ENCODE measurements at regions not wholly inside any gene's neighbourhood (a gene's known extent, or its start where the extent isn't known, plus 50 kb on each side); places are given as distances from the start of the nearest gene placed in this dataset.

DNA sequence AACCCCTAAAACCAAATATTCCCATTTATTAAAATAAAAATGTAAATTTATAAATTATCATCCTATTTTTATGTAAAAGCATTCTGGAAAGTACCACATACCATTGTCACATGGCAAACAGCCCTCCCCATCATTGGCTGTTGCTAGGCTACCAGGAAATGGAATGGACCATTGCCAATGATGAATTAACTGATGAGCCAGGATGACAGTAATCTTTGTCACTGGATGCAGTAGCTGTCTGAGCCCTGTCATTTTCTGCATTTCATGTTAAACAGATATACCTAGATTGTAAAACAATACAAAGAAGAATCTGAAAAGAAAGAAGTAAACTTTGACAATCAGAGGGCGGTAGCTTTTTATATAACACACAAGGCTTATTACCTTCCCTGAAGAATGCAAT, 641.4 kb downstream of the BCL11A start:
- ATAC-seq: no peak
- no peak for TF ChIP-seq ESRRG (CRISPR knock-in tag; IDR thresholded peaks at IDR 0.05)
- TF ChIP-seq, protein P1, sequence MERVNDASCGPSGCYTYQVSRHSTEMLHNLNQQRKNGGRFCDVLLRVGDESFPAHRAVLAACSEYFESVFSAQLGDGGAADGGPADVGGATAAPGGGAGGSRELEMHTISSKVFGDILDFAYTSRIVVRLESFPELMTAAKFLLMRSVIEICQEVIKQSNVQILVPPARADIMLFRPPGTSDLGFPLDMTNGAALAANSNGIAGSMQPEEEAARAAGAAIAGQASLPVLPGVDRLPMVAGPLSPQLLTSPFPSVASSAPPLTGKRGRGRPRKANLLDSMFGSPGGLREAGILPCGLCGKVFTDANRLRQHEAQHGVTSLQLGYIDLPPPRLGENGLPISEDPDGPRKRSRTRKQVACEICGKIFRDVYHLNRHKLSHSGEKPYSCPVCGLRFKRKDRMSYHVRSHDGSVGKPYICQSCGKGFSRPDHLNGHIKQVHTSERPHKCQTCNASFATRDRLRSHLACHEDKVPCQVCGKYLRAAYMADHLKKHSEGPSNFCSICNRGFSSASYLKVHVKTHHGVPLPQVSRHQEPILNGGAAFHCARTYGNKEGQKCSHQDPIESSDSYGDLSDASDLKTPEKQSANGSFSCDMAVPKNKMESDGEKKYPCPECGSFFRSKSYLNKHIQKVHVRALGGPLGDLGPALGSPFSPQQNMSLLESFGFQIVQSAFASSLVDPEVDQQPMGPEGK (CRISPR knock-in tag; IDR thresholded peaks at IDR 0.05; ENCODE audit: borderline replicate concordance): no peak
- no peak for TF ChIP-seq GLIS3 (CRISPR knock-in tag; IDR thresholded peaks at IDR 0.05)
- TF ChIP-seq ZNF70 (CRISPR knock-in tag; IDR thresholded peaks at IDR 0.05): no peak
- TF ChIP-seq ZC3H10 (CRISPR knock-in tag; IDR thresholded peaks at IDR 0.05): no peak
- no peak for TF ChIP-seq ZNF565 (CRISPR knock-in tag; conservative IDR thresholded peaks at IDR 0.05; ENCODE audit: low read depth)
- no peak for TF ChIP-seq TOX (CRISPR knock-in tag; IDR thresholded peaks at IDR 0.05; ENCODE audit: borderline replicate concordance)
- TF ChIP-seq PPARA (CRISPR knock-in tag; IDR thresholded peaks at IDR 0.05; ENCODE audit: borderline replicate concordance): no peak
- no peak for TF ChIP-seq CREB5 (CRISPR knock-in tag; IDR thresholded peaks at IDR 0.05; ENCODE audit: low read depth)
- TF ChIP-seq ZFP30 (CRISPR knock-in tag; IDR thresholded peaks at IDR 0.05): no peak
- TF ChIP-seq, protein P2, sequence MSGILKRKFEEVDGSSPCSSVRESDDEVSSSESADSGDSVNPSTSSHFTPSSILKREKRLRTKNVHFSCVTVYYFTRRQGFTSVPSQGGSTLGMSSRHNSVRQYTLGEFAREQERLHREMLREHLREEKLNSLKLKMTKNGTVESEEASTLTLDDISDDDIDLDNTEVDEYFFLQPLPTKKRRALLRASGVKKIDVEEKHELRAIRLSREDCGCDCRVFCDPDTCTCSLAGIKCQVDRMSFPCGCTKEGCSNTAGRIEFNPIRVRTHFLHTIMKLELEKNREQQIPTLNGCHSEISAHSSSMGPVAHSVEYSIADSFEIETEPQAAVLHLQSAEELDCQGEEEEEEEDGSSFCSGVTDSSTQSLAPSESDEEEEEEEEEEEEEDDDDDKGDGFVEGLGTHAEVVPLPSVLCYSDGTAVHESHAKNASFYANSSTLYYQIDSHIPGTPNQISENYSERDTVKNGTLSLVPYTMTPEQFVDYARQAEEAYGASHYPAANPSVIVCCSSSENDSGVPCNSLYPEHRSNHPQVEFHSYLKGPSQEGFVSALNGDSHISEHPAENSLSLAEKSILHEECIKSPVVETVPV (CRISPR knock-in tag; IDR thresholded peaks at IDR 0.05): no peak
- no peak for TF ChIP-seq OSR1 (CRISPR knock-in tag; IDR thresholded peaks at IDR 0.05)
- no peak for TF ChIP-seq ISL1 (CRISPR knock-in tag; IDR thresholded peaks at IDR 0.05)
- TF ChIP-seq CSDC2 (CRISPR knock-in tag; IDR thresholded peaks at IDR 0.05): no peak
- TF ChIP-seq TCF4 (CRISPR knock-in tag; IDR thresholded peaks at IDR 0.05; ENCODE audit: borderline replicate concordance): no peak
- no peak for TF ChIP-seq ZNF8 (CRISPR knock-in tag; IDR thresholded peaks at IDR 0.05)
- no peak for TF ChIP-seq ZFP3 (CRISPR knock-in tag; IDR thresholded peaks at IDR 0.05)
- TF ChIP-seq POU6F1 (CRISPR knock-in tag; IDR thresholded peaks at IDR 0.05; ENCODE audit: borderline replicate concordance, low read depth): no peak
- no peak for TF ChIP-seq ARNTL (CRISPR knock-in tag; IDR thresholded peaks at IDR 0.05; ENCODE audit: borderline replicate concordance, low read depth)
- TF ChIP-seq SNAI2 (CRISPR knock-in tag; IDR thresholded peaks at IDR 0.05): no peak

GRCh38 chr2:59910166-59910565, 643.3 kb downstream of the BCL11A start:
- TF ChIP-seq BACH2 (CRISPR knock-in tag; IDR thresholded peaks at IDR 0.05; ENCODE audit: borderline replicate concordance) (no peak), ISL1 (CRISPR knock-in tag; IDR thresholded peaks at IDR 0.05) (no peak), ZFP3 (CRISPR knock-in tag; IDR thresholded peaks at IDR 0.05) (no peak)
- no peak for ATAC-seq

DNA sequence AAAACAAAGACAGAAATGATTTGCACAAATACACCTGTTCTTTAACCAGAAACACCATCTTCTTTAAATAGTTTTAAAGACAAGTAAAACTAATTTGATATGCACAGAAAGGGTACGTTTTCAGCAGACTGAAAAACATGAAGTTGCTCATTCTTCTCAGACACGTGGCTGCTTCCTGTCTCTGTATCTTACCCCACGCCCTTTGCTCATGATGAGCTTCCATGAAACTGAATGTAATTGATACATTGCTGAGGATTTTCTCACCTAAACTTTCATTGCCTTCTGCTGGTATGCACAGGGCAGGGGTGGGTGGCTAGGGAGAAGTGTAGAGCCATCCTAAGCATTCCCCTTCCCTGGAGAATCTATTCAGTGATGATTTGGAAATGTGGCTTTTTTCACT, 644.3 kb downstream of the BCL11A start:
- no peak for ATAC-seq
- TF ChIP-seq TOX (CRISPR knock-in tag; IDR thresholded peaks at IDR 0.05; ENCODE audit: borderline replicate concordance): no peak
- no peak for TF ChIP-seq ZC3H10 (CRISPR knock-in tag; IDR thresholded peaks at IDR 0.05)
- no peak for TF ChIP-seq PPARA (CRISPR knock-in tag; IDR thresholded peaks at IDR 0.05; ENCODE audit: borderline replicate concordance)
- no peak for TF ChIP-seq ZNF8 (CRISPR knock-in tag; IDR thresholded peaks at IDR 0.05)
- TF ChIP-seq ZNF70 (CRISPR knock-in tag; IDR thresholded peaks at IDR 0.05): no peak
- TF ChIP-seq ZFP30 (CRISPR knock-in tag; IDR thresholded peaks at IDR 0.05): no peak
- no peak for TF ChIP-seq ZNF565 (CRISPR knock-in tag; conservative IDR thresholded peaks at IDR 0.05; ENCODE audit: low read depth)
- TF ChIP-seq SNAI2 (CRISPR knock-in tag; IDR thresholded peaks at IDR 0.05): no peak

GRCh38 chr2:59905731-59906130, 647.7 kb downstream of the BCL11A start:
- ATAC-seq: no peak
- no peak for TF ChIP-seq PPARA (CRISPR knock-in tag; IDR thresholded peaks at IDR 0.05; ENCODE audit: borderline replicate concordance)
- TF ChIP-seq GLIS3 (CRISPR knock-in tag; IDR thresholded peaks at IDR 0.05): no peak
- TF ChIP-seq ZNF8 (CRISPR knock-in tag; IDR thresholded peaks at IDR 0.05): no peak
- TF ChIP-seq ESRRG (CRISPR knock-in tag; IDR thresholded peaks at IDR 0.05): no peak
- TF ChIP-seq CSDC2 (CRISPR knock-in tag; IDR thresholded peaks at IDR 0.05): no peak
- no peak for TF ChIP-seq POU6F1 (CRISPR knock-in tag; IDR thresholded peaks at IDR 0.05; ENCODE audit: borderline replicate concordance, low read depth)
